ENCODE measurements at regions not wholly inside any gene's neighbourhood (a gene's known extent, or its start where the extent isn't known, plus 50 kb on each side); places are given as distances from the start of the nearest gene placed in this dataset.

DNA sequence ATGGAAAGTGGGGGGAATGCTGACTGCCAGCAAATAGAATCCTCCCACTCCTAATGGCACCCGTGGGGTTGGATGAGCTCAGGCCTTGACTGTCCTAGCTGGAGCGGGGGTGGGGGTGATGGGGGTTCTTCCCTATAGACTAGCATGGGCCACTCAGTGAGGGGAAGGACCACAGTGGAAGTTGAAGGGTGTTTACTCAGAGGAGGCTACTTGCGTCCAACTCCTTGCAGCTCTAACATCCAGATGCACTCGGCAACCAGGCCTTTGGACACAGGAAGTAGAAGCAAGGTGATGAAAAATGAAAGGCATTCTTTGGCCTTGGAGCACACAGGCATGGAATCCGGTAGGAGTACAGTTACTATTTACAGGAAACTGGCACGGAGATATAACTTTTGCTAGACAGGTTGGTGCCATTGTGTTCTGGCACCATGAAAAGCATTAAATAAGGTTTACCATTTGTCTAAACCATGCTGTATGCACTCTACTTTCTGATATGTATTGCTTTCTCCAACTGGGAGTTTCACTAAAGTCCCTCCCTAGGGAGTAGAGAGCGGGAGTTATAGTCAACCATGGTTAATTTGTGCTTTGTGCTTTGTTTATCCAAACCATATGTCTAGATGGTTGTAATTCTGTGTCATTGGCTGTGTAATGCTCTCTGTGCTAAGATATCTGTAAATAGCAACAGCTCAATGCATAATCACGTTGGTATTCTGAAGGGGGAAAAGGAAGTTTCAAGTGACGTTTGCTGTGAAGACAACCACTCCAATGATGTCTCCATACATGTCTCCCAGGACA, 125.3 kb downstream of the TSHZ3 start:
- DNase-seq, result no peak

DNA sequence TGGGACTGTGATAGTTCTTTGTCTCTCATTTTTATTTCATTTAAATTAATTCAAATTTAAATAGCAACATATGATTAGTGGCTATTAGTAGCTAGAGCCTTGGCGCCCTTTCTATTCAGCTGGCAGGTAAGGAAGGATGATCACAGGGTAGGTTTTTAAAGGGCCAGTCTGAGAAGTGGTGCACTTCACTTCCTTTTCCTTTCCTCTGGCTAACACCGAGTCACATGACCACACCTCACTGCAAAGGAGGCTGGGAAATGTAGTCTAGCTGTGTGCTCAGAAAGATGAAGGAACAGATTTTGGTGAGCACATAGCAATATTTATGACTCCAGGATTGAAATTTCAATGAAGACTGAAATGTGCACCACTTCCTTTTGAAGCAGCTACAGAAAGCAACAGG, 128.7 kb downstream of the TSHZ3 start:
- DNase-seq, result peak; percentile 68

DNA sequence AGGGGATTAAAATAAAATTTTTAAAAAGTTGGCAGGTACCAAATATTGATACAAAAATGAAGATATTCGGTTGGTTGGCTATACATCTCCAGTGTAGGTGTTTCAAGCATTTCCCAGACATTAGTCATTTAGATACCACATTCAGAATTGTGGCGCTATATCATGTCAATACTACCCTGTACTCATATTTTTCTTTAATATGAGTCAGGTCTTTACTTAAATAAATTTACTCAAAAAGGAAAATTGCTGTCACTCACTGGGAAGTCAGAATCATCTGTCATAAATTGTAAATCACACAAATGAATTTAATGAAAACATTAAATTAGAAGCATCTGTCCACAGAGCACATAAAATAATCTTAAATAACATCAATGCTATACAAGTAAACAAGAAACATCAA, 134.2 kb downstream of the TSHZ3 start:
- DNase-seq, result no peak

DNA sequence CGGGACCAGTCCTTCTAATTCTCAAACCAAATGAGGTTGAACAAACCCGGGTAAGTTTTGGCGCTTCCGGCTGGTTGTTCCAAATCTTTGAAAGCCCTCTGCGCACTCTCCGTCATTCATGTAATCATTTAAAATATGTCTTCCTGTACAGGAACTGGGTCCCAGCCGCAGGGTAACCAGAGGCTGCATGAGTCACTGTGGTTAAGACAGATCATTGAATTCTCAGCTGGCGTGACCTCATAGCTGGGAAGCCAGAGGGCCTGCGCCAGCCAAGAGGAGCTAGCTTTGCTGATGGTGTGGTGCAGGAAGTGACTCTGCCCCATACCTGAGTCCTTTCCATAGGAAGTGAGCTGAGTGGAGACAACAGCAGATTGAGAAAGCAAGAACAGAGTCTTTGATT, 135.2 kb downstream of the TSHZ3 start:
- DNase-seq, result peak; percentile 93

DNA sequence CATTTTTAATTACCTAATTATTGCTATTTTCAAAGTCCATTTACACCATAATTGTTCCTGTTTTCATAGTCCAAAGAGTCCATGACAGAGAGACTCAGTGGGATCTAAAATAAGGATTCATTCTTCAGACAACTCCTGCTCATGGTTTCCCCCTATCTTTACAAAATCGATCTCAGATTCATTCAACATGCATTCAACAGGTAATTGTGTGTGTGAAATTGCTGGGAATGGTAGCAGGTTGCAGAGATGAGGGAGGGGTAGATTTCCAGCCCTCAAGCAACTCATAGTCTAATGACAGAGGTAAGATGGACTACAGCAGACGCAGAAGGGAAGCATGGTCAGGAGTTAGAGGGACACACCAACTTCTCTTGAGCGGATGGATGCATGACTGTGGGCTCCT, 138.1 kb downstream of the TSHZ3 start:
- DNase-seq, result no peak

DNA sequence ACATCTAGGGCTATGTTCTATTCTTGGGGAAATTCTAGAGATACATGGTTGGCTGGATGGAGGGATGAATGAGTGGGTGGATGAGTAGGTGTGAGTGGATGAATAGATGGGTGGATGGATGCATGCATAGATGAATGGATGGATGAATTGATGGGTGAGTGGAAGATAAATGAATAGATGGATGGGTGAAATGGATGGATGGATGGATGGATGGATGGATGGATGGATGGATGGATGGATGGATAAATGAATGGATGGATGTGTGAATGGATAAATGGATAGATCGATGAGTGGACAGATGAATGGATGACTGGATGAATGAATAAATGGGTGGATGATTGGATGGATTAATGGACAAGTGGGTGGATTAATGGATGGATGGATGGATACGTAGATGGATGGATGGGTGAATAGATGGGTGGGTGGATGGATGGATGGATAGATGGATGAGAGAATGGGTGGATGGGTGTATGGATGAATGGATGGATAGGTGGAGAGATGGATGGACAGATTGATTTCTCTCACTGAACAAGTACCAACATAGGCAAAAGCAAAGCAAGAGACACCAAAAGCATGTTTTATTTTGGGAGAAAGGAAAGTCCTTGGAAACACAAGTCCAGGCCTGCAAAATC, 143.2 kb downstream of the TSHZ3 start:
- no peak for DNase-seq

DNA sequence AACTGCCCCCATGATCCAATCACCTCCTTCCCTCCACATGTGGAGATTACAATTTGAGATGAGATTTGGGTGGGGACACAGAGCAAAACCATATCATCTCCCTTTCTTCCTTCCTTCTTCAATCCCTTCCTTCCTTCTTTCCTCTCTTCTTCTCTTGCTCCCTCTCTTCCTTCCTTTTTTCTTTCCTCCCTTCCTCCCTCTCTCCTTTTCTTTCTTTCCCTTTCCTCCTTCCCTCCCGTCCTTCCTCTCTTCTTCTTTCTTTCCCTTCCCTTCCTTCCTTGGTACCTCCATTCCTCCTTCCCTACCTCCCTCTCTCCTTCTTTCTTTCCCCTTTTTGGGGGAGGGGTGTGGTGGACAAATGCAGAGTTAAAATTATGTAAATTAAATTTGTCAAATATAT, 145.1 kb downstream of the TSHZ3 start:
- no peak for DNase-seq

DNA sequence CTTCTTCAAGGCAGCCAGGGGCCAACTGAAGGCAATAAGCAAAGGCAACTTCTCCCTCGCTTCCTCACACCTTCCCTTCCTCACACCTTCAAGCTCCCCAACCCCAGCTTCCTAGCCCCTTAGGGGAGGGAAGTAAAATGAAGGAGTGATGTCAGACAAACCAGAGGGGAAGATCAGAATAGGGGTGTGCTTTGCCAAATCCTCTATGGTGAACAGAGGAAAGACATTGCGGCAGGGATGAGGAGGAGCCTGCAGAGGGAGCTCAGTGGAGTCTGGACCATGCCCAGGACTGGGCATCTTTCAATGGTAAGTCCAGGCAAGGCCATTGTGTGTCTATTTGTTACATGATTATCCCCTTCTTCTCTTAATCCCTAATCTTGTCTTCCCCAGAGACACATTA, 164.0 kb downstream of the TSHZ3 start:
- no peak for DNase-seq

DNA sequence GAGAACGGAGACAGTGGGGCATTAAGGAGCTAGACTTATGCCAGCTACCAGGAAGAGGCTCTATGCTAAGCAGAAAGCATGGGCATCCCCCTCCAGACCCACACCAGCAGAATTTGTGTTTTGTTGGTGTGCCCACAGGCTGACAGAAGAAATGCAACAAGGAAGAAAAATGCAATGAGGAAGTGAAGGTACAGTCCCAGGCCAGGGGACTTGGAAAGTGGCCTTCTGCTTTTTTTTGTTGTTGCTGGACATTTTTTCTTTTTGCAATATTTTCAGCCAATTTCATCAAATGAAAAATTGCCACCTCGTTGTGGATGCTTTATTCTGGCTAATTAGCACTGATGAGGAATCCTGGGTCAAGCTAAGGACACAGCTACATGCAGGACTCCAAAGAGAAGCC, 167.7 kb downstream of the TSHZ3 start:
- no peak for DNase-seq

DNA sequence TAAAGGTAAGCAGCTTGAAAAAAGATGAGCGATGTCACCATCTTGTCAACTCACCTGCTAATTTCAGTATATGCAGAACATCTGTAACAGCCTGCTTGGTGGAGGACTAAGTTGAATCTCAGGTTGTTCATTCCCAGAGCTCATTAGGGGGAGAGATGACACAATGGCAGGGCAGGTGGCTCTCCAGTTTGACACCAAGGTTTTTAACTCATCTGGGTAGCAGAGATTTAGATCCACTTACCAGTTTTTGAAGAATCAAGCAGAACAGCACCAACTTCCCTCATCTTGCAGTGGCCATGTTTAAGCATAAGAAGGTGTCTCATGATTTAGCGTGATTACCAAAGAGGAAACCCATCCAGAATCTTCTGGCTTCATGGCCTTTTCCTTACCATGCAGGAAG, 168.3 kb downstream of the TSHZ3 start:
- DNase-seq, result no peak

DNA sequence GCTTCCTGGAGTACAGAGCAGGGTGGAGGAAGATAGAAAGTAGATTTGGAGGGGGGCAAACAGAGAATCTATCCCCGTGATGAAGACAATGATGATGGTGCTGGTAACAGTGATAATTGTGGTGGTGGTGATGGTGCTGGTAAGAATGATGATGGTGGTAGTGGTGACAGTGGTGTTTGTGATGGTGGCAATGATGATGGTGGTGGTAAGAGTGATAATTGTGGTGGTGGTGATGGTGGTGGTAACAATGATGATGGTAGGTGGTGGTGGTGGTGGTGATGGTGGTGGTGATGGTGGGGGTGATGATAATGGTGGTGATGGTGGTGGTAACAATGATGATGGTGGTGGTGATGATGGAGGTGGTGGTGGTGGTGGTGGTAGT, 169.8 kb downstream of the TSHZ3 start:
- no peak for DNase-seq

DNA sequence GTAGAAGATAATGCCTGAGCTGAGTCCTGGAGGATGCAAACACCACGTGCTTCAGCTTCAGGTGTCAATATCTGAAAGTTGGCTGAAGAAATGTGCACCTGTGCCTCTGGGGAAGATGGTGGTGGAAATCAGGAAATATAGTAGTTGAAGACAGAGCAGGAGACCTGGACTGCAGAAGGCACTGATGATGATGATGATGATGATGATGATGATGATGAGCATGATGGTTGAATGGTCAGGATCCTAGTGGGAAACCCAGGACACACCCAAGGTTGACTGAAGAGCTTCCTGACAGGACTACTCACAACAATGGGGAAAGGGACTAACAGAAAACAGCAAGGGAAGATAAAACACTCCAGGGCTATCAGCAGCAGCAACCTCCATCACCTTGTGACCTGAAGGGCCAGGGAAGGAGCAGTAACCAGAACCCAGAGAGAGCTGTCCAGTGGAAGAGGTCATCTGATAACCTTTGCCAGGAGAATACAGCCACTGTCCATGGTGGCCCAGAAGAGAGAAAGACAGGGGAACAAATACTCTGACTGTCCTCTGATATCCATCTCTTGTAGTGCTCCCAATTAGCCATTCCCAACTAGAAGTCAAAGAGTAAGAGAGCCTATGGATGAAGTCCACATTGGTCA, 170.3 kb downstream of the TSHZ3 start:
- DNase-seq, result no peak

DNA sequence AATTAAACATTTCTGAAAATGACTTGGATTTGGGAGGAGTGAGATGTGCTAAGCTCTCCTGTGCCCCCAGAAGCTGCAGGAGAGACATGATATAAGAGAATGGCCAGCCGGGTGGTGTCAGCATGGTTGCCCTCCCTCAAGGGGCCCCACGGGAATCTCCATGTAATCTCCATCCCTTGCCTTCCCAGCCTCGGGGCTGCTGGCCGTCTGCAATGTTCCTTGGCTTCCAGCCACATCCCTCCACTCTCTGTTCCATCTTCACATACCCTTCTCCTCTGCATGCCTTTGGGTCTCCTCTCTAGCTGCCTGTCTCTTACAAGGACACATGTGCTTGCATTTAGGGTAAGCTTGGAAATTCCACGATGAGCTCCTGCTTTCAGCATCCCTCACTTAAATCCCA, 172.0 kb downstream of the TSHZ3 start:
- DNase-seq, result no peak

DNA sequence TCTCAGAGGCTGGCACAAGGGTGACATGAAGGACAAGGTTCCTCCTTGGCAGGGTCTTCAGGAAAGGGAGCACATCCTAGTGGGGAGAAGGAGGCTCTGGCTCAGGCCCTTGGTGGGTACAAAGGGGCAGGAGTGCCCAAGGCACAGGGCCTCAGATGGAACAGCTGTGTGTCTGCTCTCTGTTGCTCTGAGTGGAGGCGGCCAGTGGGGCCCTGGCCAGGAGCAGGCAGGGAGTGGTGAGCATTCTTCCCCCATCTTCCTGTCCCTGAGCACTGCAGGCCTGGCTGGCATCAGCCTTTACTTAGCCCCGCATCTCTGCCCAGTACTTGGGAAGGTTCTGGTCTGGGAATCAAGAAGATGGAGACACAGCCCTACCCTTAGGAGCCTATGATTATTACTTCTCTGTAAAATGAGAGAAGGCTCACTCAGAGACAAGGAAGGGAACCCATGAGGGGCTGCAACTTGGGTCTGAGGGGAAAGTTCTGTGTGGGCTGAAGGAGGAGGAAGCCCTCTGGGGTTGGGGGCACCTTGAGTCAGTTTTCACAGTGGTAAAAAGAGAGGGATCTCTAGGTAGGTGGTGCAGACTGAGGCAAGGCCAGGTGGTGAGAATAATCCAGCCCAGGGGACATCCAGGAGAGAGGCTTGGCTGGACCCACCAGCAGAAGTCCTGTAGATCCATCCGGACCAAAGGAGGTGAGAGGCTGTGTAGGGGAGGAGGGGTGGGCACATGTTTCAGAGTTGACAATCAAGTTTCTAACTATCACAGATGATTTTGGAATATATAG, 173.5 kb downstream of the TSHZ3 start:
- no peak for DNase-seq

DNA sequence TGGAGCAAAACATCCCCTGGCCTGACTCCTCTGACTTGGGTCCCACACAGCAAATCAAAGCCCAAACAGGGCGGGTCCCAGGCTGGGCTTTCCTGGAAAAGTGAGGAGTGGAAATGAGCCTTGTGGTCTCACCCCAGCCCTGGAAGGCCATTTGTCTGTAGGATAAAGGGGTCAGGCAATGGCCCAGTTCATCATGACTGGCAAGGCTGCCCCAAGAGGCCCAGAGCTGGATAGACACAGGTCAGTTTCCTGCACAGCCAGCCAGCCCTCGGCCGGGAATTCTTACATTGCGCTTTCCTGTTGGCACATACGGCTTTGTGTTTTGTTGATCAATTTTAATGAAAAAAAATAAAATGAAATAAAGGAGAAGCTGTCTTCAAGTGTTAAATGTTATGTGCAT, 174.3 kb downstream of the TSHZ3 start:
- DNase-seq, result no peak

DNA sequence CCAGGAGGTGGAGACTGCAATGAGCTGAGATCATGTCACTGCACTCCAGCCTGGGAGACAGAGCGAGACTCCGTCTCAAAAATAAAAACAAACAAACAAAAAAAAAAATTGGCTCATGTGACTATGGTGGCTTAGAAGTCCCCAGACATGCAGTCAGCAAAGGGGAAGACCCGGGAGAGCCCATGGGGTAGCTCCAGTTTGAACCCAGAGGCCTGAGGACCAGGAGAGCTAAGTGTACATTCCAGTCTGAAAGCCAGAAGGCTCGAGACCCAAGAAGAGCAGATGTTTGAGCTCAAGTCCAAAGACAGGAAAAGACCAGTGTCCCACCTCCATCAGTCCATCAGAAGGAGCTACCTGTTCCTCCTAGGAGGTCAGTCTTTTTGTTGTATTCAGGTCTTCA, 175.2 kb downstream of the TSHZ3 start:
- DNase-seq, result no peak

DNA sequence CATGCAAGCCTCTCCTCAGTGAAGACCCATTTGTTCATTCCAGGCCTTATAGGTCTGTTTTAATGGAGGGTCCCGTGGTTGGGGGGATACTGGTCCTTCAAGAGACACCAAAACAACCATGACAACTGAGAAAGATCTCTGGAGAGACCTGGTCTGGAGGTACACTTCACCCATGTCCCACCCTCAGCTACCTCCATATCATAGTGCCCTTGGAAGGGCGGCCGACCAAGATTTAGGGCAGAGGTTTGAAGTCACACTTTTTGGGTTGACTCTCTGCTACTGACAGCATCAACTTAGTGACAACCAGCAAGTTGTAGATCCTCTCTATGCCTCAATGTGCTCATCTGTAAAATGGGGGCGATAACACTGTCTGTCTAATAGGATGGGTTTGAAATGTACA, 177.3 kb downstream of the TSHZ3 start:
- no peak for DNase-seq

DNA sequence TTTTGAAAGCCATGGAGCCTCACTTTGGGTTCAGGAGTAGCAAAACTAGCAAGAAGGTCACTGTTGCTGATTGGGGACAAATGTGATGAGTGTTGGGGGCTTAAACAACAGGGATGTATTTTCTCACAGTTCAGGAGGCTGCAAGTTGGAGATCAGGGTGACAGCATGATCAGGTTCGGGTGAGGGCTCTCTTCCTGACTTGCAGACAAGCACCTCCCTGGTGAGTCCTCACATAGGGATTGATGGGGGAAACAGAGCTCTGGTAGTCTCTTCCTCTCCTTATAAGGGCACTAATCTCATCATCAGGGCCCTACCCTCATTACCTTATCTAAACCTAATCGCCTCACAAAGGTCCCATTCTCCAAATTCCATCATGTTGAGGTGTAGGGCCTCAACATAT, 179.2 kb downstream of the TSHZ3 start:
- DNase-seq, result no peak

DNA sequence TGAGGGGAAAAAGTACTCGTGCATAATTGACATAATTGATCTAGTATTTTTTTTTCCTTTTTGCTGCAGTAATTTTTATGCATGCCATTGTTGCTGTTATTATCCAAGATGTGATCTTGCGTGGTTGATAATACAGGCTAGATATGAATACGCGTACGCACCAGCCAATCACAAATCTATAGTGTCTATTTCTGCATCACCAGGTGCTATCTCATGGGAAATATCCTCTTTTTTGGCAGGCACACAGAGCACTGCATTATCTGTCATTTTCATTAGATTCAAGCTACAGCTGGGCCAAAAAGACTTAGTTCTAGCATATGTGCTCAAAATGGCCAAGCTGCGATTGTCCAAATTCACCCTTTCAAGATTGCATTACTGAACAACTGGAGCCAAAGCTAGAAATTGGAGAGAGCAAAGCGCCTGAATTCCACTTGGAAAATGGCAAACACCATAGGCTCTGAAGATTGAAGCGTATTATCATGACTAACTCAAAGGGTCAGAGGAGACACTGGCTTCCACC, 181.1 kb downstream of the TSHZ3 start:
- no peak for DNase-seq

DNA sequence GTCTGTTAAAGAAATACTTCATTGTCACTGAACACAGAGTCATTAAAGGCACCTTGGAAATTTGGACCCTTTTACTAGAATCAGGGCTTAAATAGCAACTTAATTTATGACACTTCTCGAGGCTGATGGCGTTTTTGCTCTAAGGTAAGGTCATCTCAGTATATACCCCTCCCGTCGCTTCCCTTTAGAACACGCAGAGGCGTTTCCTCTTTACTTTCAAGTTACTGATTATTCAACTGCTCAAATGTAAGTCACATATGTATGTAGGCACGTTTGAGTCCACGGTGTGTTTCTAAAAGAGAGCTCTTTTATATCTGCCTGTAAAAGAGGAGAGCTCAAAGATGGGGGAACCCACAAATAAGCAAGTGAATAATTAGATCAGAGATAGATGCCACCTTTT, 181.5 kb downstream of the TSHZ3 start:
- no peak for DNase-seq

DNA sequence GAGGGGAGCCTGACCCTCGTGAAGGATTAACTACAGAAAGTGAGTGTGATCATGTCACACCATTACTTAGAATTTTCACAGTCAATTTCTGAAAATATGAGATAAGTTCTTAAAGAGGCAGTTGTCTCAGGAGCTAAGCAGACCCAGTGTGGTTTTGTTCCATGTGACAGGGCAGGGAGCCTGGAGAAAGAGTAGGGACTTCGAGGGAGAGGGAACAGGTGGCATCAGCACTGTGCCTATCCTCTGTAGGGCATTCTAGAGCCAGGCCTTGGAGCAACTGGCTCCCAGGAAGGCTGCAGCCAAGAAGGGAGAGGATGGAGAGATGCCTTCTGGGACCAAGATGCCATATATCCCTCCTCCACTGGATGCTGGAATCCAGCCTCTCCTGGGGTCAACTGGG, 183.0 kb downstream of the TSHZ3 start:
- DNase-seq, result no peak

DNA sequence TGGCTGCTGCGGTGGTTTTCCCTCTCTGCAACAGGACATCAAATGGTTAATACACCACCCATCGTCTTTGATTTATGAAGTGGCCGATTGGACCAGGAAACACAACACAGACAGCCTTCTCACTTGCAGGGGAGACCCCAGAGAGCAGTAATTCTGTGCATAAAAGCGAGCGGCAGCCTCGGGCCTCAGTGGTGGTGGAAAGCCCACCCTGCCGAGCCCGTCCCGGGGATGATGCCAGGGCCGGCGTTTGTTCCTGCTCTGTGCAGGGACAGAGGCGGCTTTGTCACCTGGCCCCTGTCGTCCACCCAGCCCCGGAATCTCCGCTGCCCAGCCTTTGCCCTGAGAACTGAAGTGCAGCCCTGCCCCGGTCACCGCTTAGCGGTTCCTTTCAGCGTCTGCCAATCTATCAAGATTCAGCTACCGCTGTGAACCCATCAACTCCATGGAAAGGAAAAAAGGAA, 184.4 kb downstream of the TSHZ3 start:
- DNase-seq, result no peak

DNA sequence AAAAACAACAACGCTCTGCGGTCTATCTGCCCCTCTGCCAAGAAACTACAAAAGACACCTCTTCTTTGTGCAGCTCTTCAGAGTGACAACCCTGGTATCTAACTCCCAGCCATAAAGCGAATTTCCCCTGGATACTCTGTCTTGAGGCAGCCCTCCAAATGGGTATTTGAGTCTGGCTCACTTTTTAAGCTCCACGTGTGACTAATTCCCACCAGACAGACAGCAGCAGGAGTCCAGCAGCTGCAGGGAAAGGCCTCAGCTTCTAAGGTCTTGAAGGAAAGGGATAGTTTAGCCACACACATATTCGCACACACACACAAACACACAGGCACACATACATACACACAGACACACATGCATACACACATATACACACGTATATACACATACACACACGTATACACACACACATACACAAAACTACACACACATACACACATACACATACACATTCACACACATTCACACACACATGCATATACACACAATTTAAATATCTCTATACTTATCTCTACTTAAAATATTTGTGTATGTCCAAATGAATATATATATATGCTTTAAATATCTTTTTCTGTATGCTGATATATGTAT, 188.8 kb downstream of the TSHZ3 start:
- DNase-seq, result no peak

Data from activated effector memory CD4-positive, alpha-beta T cell treated with anti-CD3 and anti-CD28 coated beads, Interleukin-2, amount 50 U/mL, for 16 hours (primary cell).